Skin epidermis (tissue), 12 donors: ENCODE measurements at regions not wholly inside any gene's neighbourhood (a gene's known extent, or its start where the extent isn't known, plus 50 kb on each side); places are given as distances from the start of the nearest gene placed in this dataset.

Experiments used
- H3K27ac ChIP-seq, 21 experiments: fragments of 200-600 bp; sonication (generic) in 11 of 21; one replicate each; pipeline ENCODE4 v1.5.0; 2020; ENCODE audit warnings: mild to moderate bottlenecking in 3 of 21, inconsistent platforms in 2 of 21, moderate library complexity in 2 of 21
- H3K4me3 ChIP-seq, 7 experiments: fragments of 200-600 bp; sonication (generic) in 2 of 7; one replicate each; pipeline ENCODE4 v1.5.0; 2020; ENCODE audit warnings: inconsistent platforms in 2 of 7, mild to moderate bottlenecking in 2 of 7, moderate library complexity in 1 of 7

GRCh38 chr2:192347542-192347941 lies 152.8 kb upstream of the TMEFF2 start:
- H3K4me3 ChIP-seq, result no peak overlapping the region
- H3K27ac ChIP-seq, result no peak overlapping the region

DNA sequence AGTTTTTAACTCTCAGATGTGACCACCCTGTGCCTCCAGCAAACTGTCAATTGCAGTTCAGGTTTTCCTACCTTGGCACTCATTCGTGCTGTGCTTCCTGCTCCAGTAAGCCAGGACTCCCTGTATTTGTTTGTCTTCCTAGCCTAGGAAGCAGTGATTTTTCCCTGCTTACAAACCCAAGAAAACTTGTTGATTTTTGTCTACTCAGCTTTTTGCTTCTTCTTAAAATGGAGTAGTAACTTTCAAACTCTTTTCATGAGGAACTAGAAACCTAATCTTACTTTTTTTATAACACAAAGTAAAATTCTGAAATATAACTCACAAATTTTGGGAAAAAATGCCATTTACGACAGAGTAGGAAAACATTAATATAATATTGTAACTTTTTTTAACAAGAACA lies 150.6 kb upstream of the TMEFF2 start:
- Histone ChIP-seq H3K27ac (no peak overlapping the region), H3K4me3 (no peak overlapping the region)

- Histone ChIP-seq H3K27ac (no peak overlapping the region), H3K4me3 (no peak overlapping the region)
Measured at GRCh38 chr2:192333642-192334041, 138.9 kb upstream of the TMEFF2 start.

DNA sequence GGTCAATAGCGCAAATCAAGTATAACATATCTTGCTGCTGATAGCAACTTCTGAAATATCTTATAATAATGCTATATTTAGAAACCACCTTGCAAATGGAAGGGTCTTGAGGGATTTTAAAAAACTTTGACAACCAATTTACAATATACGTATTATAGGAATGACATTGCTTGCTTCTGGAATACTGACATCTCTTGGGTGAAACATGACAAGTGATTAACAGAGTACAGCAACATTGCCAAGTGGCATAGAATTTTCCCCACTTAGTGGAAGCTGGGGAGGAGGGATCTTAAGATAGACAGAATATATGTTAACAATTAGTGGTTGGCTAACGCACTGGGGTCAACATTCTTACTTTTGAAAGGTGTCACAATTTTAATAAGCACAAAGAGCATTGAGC lies 133.6 kb upstream of the TMEFF2 start:
- H3K4me3 ChIP-seq, result no peak overlapping the region
- no peak overlapping the region for H3K27ac ChIP-seq

- H3K4me3 ChIP-seq, result no peak overlapping the region
- H3K27ac ChIP-seq, result no peak overlapping the region
Measured at GRCh38 chr2:192327576-192327975, 132.8 kb upstream of the TMEFF2 start.

DNA sequence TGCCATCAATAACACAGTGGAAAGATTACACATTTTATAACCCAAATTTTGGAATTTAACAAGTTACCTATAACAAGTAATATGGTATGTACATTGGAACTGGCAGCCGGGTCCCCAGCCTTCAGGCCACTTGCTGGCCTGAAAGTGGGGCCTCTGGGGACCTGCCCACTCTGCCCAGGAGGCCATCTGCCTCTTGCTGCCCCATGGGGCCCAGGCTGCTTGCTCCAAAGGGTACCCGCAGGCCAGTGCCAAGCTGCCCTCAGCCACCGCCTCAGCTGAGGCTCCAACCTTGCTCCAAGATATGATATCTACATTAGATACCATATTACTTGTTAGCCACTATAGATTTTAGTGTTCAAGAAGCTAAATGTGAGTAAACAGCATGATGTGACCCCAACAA lies 120.8 kb upstream of the TMEFF2 start:
- Histone ChIP-seq H3K4me3 (no peak overlapping the region), H3K27ac (no peak overlapping the region)

DNA sequence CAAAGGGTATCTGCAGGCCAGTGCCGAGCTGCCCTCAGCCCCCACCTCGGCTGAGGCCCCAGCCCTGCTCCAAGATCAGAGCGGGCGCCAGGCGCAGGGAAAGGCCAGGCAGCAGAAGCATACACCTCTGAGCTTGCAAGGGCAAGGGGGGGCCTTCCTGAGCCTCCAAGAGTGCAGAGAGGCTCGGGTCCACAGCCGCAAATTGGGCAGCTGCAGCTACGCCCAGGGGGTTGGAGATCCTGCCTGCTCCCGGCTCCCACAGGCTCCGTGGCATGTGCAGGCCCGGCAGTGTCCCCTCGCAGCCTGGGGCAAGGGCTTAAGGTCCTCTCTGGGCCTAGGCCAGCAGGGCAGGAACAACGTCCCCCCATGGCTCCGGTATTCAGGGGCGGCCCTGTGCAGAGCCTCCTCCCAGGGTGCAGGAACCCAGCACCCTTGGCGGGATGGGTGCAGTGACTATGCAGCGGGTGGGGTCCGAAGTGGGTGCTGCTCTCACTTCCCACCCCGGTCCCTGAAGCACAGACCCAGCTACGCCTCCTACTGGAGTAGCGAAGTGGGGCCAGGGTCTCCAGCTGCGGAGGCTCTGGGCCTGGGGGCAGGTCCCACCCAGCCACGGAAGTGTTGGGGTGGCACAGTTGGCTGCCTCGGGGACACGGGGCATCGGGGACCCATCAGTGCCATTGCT lies 120.2 kb upstream of the TMEFF2 start:
- H3K4me3 ChIP-seq, result no peak overlapping the region
- no peak overlapping the region for H3K27ac ChIP-seq

DNA sequence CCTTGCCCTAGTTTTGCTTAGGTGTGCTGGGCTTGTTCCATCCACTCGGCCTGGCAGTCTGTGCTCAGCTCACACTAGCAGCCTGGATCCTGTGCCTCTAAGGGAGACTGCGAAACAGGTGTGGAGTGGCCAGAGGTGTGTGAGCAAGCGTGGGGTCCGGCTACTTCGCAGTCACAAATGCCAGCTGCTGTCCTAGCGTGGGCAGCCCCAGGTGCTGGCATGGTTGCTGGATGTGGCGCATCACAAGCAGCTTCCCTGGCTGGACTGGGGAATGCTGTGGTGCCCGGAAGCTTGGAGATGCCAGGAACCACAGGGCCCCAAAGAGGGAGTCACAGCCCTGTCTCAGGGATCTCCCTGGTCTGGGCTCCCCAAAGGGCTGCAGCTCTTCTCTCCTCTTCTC lies 119.0 kb upstream of the TMEFF2 start:
- Histone ChIP-seq H3K4me3 (no peak overlapping the region), H3K27ac (no peak overlapping the region)

GRCh38 chr2:192311701-192312460 lies 117.1 kb upstream of the TMEFF2 start:
- no peak overlapping the region for H3K27ac ChIP-seq
- H3K4me3 ChIP-seq, result no peak overlapping the region

- H3K4me3 ChIP-seq, result no peak overlapping the region
- no peak overlapping the region for H3K27ac ChIP-seq
Measured at GRCh38 chr2:192307530-192307929, 112.8 kb upstream of the TMEFF2 start.

DNA sequence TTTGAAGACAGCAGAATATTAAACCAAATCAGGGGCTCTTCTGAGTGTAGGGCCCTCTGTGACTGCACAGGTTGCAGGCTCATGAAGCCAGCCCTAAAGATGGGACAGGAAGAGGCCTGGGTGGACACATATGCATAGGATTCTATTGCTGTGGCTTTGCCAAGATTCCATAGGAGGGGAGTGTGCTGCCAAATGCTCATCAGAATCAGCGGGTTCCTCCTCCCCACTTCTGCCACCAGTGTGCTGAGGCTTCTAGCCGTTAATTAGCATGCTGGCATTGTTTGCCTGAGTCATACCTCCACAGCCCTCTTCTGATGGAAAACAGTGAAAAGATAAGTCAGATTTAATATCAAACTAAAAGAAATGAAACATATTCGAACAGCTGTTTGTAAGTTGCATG lies 103.9 kb upstream of the TMEFF2 start:
- Histone ChIP-seq H3K27ac (no peak overlapping the region), H3K4me3 (no peak overlapping the region)

DNA sequence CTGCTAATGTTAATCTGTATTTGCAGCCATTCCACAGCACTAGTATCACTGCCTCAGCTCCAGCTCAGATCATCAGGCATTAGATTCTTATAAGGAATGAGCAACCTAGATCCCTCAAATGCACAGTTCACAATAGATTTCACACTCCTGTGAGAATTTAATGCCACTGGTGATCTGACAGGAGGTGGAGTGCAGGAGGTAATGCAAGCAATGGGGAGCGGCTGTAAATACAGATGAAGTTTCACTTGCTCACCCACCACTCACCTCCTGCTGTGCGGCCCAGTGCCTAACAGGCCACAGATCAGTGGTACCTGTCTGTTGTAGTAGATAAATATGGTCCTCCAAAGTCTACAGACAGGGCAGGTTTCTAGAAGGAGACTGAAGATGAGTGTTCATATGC lies 97.7 kb upstream of the TMEFF2 start:
- H3K27ac ChIP-seq, result no peak overlapping the region
- no peak overlapping the region for H3K4me3 ChIP-seq

DNA sequence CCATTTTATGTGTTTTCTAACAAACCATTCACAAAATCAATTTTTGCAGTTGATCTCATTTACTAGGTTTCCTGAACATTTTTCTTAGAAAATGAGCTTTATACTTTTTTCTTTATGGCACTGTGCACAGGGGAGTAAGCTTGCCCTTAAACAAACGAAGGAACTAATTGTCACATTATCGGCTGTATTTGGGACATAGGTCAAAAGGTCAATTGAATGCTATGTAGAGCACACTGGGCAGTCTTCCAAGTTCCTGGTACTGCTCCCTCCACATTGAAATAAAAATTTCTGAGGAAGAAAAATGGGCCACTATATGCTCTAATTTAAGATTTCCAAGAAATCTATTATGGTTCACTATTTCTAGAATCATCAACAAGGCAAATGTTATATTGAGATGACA lies 93.6 kb upstream of the TMEFF2 start:
- no peak overlapping the region for H3K27ac ChIP-seq
- no peak overlapping the region for H3K4me3 ChIP-seq

DNA sequence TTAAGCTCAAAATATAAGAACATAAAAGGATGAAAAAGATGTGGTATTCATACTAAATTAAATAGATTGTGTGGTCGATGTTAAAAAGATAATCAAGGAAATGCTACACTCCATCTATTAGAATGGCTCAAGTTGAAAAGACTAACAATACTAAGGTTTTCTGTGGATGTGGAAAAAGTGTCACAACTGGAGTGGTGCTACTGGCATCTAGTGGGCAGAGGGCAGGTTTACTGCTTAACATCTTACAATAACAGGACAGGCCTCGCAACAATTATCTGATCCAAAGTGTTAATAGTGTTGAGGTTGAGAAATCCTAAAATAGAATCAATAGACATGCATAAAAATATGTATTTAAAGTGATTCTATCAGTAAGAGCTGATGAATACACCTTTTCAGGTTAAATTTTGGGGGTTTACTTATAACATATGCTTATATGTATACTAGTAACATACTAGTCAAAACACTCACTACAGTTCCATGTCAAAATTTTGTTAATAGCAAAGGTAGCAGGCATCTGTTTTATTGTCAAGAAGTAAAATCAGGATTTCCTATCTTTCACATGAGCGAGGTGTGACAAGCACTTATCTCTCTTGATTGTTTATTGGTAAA lies 91.5 kb upstream of the TMEFF2 start:
- Histone ChIP-seq H3K27ac (no peak overlapping the region), H3K4me3 (no peak overlapping the region)

DNA sequence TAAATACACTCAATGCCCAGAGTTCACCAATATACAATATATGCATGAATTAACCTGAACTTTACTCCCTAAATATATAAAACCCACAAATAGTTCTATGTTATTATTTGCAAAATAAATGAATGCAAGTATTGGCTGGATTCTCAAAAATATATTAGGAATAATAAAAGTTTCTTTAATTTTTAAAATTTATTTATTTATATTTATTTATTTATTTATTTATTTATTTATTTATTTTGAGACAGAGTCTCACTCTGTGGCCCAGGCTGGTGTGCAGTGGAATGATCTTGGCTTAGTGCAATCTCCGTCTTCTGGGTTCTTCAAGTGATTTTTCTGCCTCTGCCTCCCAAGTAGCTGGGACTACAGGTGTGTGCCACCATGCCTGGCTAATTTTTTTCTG lies 88.7 kb upstream of the TMEFF2 start:
- H3K4me3 ChIP-seq, result no peak overlapping the region

DNA sequence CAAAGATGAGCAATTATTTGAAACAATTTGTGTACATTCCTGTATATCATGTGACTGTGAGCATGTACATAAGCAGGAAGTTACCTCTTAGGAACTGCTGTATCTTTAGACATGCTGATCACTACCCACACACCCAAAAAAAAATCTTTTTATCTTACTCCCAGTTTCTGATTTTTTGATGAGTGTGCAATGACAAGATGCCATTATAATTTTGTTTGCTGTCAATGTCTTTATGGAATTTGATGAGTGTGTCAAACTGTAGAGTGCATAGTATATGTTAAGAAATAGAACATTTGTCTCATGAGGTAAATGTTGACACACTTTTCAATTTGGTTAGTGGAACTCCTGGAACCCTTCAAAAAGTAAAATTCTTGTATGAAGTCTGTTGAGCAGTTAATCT lies 84.0 kb upstream of the TMEFF2 start:
- H3K4me3 ChIP-seq, result no peak overlapping the region

More for the DNA sequence above, 88.7 kb upstream of the TMEFF2 start:
- no peak overlapping the region for H3K27ac ChIP-seq

DNA sequence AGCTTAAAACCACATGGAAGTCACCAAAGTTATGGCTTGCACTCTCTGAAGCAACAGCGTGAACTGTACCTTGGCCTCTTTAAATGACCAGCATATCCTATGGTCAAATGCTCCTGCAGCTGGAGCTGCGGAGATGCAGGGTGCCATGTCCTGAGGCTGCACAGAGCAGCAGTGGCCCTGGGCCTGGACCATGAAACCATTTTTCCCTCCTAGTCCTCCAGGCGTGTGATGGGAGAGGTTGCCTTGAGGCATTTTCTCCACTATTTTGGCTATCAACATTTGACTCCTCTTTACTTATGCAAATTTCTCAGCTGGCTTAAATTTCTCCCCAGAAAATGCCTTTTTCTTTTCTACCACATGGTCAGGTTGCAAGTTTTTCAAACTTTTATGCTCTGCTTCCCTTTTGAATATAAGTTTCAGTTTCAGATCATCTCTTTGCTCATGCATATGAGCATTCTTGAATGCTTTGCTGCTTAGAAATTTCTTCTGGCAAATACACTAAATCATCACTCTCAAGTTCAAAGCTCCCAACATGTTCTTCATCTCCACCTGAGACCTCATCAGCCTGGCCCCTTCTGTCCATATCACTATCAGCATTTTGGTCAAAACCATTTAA lies 82.9 kb upstream of the TMEFF2 start:
- no peak overlapping the region for H3K4me3 ChIP-seq
- no peak overlapping the region for H3K27ac ChIP-seq

More for the DNA sequence above, 84.0 kb upstream of the TMEFF2 start:
- H3K27ac ChIP-seq, result no peak overlapping the region

DNA sequence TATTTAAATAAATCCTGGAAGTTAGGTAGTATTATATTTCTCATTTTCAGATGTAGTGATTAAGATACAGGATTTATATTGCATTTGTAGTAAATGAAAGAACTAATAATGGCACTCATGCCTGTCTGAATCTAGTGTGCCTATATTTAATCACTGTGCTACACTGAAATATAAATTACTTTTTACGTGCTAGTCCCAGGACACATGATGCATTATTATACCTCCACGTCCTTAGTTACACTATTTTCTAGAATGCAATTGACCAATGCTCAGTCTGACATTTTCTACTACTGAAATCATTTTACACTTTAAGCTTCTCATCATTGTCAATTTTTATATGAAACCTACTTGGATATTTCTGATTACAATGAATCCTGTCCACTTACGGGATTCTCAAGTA lies 80.9 kb upstream of the TMEFF2 start:
- Histone ChIP-seq H3K4me3 (no peak overlapping the region), H3K27ac (no peak overlapping the region)

GRCh38 chr2:192267484-192267883 lies 72.8 kb upstream of the TMEFF2 start:
- no peak overlapping the region for H3K4me3 ChIP-seq
- H3K27ac ChIP-seq, result peak overlapping the region in 1 of 21 experiments; percentile 18

DNA sequence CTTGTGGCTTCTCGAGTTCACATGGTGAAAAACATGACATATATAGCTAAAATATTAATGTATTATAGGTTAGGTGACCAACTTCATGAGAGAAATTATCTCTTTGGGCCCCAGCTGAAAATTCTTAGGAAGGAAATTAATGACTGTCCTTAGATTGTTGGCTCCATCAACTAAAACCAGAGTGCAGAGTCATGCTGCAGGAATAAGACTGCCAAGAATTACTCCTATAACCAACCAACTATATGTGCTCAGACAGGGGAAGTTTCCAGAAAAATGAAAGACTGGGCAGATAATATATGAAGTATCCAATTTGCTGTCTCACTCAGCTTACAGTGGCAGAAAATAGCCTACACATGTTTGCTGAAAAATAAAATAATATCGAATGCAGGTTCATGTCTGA lies 71.0 kb upstream of the TMEFF2 start:
- no peak overlapping the region for H3K27ac ChIP-seq
- H3K4me3 ChIP-seq, result no peak overlapping the region

DNA sequence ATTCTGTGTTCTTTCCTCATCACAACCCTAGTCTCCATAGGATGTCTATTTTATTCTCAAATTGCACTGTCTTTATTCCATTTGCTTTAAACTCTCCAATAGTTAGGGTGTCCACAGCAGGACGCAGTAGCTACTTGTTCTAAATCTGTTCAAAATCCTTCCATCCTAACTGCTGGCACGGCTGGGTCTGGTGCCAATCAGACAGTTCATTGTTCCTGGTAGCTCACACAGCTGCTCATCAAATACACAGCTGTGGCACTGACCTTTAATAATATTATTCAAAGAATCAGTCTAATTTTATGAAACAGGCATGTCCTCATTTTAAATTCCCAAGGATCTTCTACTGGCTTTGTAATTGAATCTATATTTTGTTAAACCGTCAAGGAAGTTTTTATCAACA lies 59.7 kb upstream of the TMEFF2 start:
- H3K4me3 ChIP-seq, result no peak overlapping the region
- no peak overlapping the region for H3K27ac ChIP-seq
